ENCODE measurements at regions not wholly inside any gene's neighbourhood (a gene's known extent, or its start where the extent isn't known, plus 50 kb on each side); places are given as distances from the start of the nearest gene placed in this dataset.
"Not testable (repeated sequence)": the region's sequence is repeated elsewhere in the genome, so short reads cannot be mapped to it uniquely, and the experiment has no call there.

DNA sequence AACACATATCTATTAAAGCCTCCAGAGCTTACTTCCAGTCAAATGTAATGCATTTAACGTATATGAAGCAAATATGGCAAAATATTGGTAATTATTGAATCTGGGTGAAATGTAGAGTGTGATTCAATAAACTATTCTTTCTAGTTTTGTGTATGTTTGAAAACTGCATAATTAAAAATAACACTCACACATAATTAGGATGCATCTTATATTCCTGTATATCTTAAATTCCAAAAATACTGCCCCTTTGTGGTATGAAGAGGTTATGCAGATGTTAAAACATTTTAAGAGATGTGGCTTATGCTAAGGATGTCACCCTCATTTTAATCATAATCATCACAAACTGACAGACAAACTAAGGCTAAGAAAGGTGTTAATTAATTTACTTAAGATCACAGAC lies 182.9 kb downstream of the COX18 start:
- no peak overlapping the region for H3K4me3 ChIP-seq
- no peaks in the 10 kb centered on the region for H3K9me3 ChIP-seq
- H3K27me3 ChIP-seq: no peaks in the 10 kb centered on the region
- H3K36me3 ChIP-seq: no peaks in the 10 kb centered on the region
- TF ChIP-seq, protein P1, sequence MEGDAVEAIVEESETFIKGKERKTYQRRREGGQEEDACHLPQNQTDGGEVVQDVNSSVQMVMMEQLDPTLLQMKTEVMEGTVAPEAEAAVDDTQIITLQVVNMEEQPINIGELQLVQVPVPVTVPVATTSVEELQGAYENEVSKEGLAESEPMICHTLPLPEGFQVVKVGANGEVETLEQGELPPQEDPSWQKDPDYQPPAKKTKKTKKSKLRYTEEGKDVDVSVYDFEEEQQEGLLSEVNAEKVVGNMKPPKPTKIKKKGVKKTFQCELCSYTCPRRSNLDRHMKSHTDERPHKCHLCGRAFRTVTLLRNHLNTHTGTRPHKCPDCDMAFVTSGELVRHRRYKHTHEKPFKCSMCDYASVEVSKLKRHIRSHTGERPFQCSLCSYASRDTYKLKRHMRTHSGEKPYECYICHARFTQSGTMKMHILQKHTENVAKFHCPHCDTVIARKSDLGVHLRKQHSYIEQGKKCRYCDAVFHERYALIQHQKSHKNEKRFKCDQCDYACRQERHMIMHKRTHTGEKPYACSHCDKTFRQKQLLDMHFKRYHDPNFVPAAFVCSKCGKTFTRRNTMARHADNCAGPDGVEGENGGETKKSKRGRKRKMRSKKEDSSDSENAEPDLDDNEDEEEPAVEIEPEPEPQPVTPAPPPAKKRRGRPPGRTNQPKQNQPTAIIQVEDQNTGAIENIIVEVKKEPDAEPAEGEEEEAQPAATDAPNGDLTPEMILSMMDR (IDR thresholded peaks at IDR 0.05): no peak
- no peak overlapping the region for H3K27ac ChIP-seq
- H3K4me1 ChIP-seq: no peaks in the 10 kb centered on the region
- intact Hi-C loops (cut with DNase I): no loop called here
- DNase-seq (ENCODE audit: low spot score in 2 of 2): no peak

DNA sequence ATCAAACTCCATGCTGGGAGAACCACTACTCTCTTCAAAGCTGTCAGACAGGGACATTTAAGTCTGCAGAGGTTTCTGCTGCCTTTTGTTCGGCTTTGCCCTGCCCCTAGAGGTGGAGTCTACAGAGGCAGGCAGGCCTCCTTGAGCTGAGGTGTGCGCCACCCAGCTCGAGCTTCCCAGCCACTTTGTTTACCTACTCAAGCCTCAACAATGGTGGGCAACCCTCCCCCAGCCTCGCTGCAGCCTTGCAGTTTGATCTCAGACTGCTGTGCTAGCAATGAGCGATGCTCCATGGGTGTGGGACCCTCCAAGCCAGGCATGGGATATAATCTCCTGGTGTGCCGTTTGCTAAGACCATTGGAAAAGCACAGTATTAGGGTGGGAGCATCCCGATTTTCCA lies 185.3 kb downstream of the COX18 start:
- intact Hi-C loops (cut with DNase I); H3K4me3 ChIP-seq; H3K9me3 ChIP-seq; H3K27me3 ChIP-seq; DNase-seq (ENCODE audit: low spot score in 2 of 2); H3K27ac ChIP-seq; H3K36me3 ChIP-seq; H3K4me1 ChIP-seq: not testable (repeated sequence)

DNA sequence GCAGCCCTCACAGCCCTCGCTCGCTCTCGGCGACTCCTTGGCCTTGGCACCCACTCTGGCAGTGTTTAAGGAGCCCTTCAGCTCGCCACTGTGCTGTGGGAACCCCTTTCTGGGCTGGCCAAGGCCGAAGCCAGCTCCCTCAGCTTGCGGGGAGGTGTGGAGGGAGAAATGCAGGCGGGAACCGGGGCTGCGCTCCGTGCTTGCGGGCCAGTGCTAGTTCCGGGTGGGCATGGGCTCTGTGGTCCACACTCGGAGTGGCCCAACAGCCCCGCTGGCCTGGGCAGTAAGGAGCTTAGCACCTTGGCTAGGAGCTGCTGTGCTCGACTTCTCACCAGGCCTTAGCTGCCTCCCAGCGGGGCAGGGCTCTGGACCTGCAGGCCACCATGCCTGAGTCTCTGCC lies 192.6 kb downstream of the COX18 start:
- Histone ChIP-seq H3K27ac (no peak overlapping the region), H3K27me3 (no peaks in the 10 kb centered on the region), H3K4me1 (peaks cover 0 to 4% of the 10 kb centered on the region in 2 donors), H3K4me3 (no peak overlapping the region), H3K9me3 (peaks cover 0 to 3% of the 10 kb centered on the region in 2 donors), H3K36me3 (no peaks in the 10 kb centered on the region)
- DNase-seq (ENCODE audit: low spot score in 2 of 2): no peak
- intact Hi-C loops (cut with DNase I): no loop called here
- TF ChIP-seq, protein P1 (IDR thresholded peaks at IDR 0.05): no peak

- Histone ChIP-seq H3K4me3 (peak overlapping the region in 1 of 2 donors; percentile 22), H3K27me3 (no peaks in the 10 kb centered on the region), H3K27ac (peak overlapping the region; percentile 21 to 26), H3K36me3 (no peaks in the 10 kb centered on the region), H3K4me1 (peaks cover 0 to 4% of the 10 kb centered on the region in 2 donors), H3K9me3 (peaks cover 0 to 3% of the 10 kb centered on the region in 2 donors)
- TF ChIP-seq, protein P1 (IDR thresholded peaks at IDR 0.05): no peak
- DNase-seq (ENCODE audit: low spot score in 2 of 2): no peak
- intact Hi-C loops (cut with DNase I): no loop called here
Observed at GRCh38 chr4:72875545-72875944, 194.0 kb downstream of the COX18 start.

DNA sequence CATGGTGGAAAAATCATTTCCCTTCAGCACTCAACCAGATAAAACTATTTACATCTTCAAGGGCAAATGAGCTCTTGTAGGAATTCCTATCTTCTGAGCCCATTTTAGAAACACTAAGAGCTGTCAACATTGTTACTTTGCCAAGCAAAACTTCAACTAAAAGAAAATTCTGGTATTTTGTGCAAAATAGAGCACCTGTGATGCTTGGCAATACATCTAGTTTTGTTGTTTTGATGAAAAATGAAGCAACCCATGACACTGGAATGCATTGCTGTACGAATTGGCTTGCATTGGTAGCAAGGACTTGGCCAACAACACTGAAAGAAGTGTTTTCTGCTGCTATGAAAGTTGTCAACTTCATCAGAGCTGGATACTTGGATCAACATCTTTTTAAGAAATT lies 194.4 kb downstream of the COX18 start:
- no peak for DNase-seq (ENCODE audit: low spot score in 2 of 2)
- intact Hi-C loops (cut with DNase I): no loop called here
- no peaks in the 10 kb centered on the region for H3K36me3 ChIP-seq
- H3K27me3 ChIP-seq: no peaks in the 10 kb centered on the region
- H3K4me3 ChIP-seq: peak overlapping the region in 1 of 2 donors; percentile 22
- TF ChIP-seq, protein P1 (IDR thresholded peaks at IDR 0.05): no peak
- H3K4me1 ChIP-seq: peaks cover 0 to 4% of the 10 kb centered on the region in 2 donors
- peak overlapping the region; percentile 21 to 26 for H3K27ac ChIP-seq
- H3K9me3 ChIP-seq: peaks cover 0 to 3% of the 10 kb centered on the region in 2 donors

DNA sequence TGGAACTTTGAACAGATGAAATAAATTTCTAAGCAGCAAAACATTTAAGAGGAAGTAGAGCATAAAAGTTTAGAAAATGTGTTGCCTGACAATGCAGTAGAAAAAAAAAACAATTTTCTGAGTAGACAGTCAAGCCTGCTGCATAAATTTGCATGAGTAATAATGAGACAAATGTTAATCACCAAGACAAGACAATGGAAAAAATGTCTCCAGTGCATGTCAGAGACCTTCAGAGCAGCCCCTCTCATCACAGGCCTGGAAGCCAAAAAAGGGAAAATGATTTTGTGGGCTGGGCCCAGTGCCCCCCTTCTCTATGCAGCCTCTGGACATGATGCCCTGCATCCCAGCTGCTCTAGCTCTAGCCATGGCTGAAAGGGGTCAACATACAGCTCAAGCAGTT lies 204.6 kb downstream of the COX18 start:
- H3K9me3 ChIP-seq: peaks cover 0 to 8% of the 10 kb centered on the region in 2 donors
- no peaks in the 10 kb centered on the region for H3K36me3 ChIP-seq
- intact Hi-C loops (cut with DNase I): no loop called here
- no peaks in the 10 kb centered on the region for H3K27me3 ChIP-seq
- H3K4me3 ChIP-seq: no peak overlapping the region
- no peak for DNase-seq (ENCODE audit: low spot score in 2 of 2)
- TF ChIP-seq, protein P1 (IDR thresholded peaks at IDR 0.05): no peak
- no peak overlapping the region for H3K27ac ChIP-seq
- H3K4me1 ChIP-seq: no peaks in the 10 kb centered on the region

- H3K9me3 ChIP-seq; H3K27me3 ChIP-seq; H3K4me3 ChIP-seq; intact Hi-C loops (cut with DNase I); H3K36me3 ChIP-seq; H3K27ac ChIP-seq; H3K4me1 ChIP-seq; DNase-seq (ENCODE audit: low spot score in 2 of 2): not testable (repeated sequence)
Observed at GRCh38 chr4:72864277-72864676, 205.2 kb downstream of the COX18 start.

Measured in ascending aorta (tissue), 2 donors.